Gastrocnemius medialis (tissue), 4 donors: ENCODE measurements at regions not wholly inside any gene's neighbourhood (a gene's known extent, or its start where the extent isn't known, plus 50 kb on each side); places are given as distances from the start of the nearest gene placed in this dataset.

Experiments
- ATAC-seq, 2 donors: fragments of 150-250 bp; one replicate each; pipeline ENCODE4 v1.9.1; 2016
- DNase-seq, 2 donors: peaks; one replicate each; pipeline ENCODE4 v3.0.0-alpha.2; 2019
- H3K27ac ChIP-seq, 4 donors: fragments of 200-600 bp; sonication (generic); 1 replicate in 1 of 4; 2 replicates in 3 of 4; pipeline ENCODE4 v1.5.1; 2016 to 2018; ENCODE audit warnings: mild to moderate bottlenecking in 2 of 4, moderate library complexity in 1 of 4
- H3K27me3 ChIP-seq, 3 donors: fragments of 200-600 bp; sonication (generic) in 2 of 3; 1 replicate in 1 of 3; 2 replicates in 2 of 3; pipeline versions ENCODE4 v1.5.1 to v1.6.0; 2016 to 2019; ENCODE audit warnings: mild to moderate bottlenecking in 1 of 3, moderate library complexity in 1 of 3
- H3K36me3 ChIP-seq, 2 donors: fragments of 200-600 bp; sonication (generic) in 1 of 2; one replicate each; pipeline ENCODE4 v1.5.1; 2017 to 2018
- H3K4me1 ChIP-seq, 2 donors: fragments of 200-600 bp; sonication (generic) in 1 of 2; one replicate each; pipeline ENCODE4 v1.5.1; 2016 to 2017; ENCODE audit warnings: mild to moderate bottlenecking in 2 of 2
- H3K4me3 ChIP-seq, 4 donors: fragments of 200-600 bp; sonication (generic) in 3 of 4; 1 replicate in 1 of 4; 2 replicates in 3 of 4; pipeline ENCODE4 v1.5.1; 2016 to 2019; ENCODE audit warnings: mild to moderate bottlenecking in 2 of 4
- H3K9me3 ChIP-seq, 3 donors: fragments of 200-600 bp; sonication (generic) in 2 of 3; 1 replicate in 1 of 3; 2 replicates in 2 of 3; pipeline ENCODE4 v1.5.1; 2016 to 2019
- POLR2A ChIP-seq, 2 donors: fragments of 450-650 bp; IDR thresholded peaks; one replicate each; pipeline ENCODE4 v1.6.1; 2017; ENCODE audit warnings: antibody characterized with exemption in 2 of 2, mild to moderate bottlenecking in 2 of 2, moderate library complexity in 2 of 2
- in situ Hi-C, 4 donors: fragments of 200-750 bp; cut with MboI; loops; one replicate each; pipeline versions ENCODE4 v1.15.0 to v1.8.0; 2017; ENCODE audit warnings: low sequenced_read_pairs in 4 of 4
- intact Hi-C: fragments of 100-400 bp; cut with DNase I; formaldehyde crosslinking; loops from one replicate; pipeline ENCODE4 v1.15.1; 2023; ENCODE audit warnings: low total_unique reads
- TF ChIP-seq, protein P1 (sequence below), 5 experiments: fragments of 450-650 bp in 3 of 5; fragments of 200-600 bp in 2 of 5; sonication (generic) in 2 of 5; IDR thresholded peaks in 4 of 5; conservative IDR thresholded peaks in 1 of 5; 1 replicate in 4 of 5; 2 replicates in 1 of 5; pipeline ENCODE4 v1.5.1; 2016 to 2019; ENCODE audit warnings: antibody characterized with exemption in 5 of 5, mild to moderate bottlenecking in 3 of 5, moderate library complexity in 3 of 5

- peaks cover 69 to 97% (median 90%) of the 10 kb centered on the region in 3 donors for H3K27me3 ChIP-seq
- TF ChIP-seq POLR2A (IDR thresholded peaks at IDR 0.05) = peak in 1 of 2 donors; percentile 14
- TF ChIP-seq, protein P1, sequence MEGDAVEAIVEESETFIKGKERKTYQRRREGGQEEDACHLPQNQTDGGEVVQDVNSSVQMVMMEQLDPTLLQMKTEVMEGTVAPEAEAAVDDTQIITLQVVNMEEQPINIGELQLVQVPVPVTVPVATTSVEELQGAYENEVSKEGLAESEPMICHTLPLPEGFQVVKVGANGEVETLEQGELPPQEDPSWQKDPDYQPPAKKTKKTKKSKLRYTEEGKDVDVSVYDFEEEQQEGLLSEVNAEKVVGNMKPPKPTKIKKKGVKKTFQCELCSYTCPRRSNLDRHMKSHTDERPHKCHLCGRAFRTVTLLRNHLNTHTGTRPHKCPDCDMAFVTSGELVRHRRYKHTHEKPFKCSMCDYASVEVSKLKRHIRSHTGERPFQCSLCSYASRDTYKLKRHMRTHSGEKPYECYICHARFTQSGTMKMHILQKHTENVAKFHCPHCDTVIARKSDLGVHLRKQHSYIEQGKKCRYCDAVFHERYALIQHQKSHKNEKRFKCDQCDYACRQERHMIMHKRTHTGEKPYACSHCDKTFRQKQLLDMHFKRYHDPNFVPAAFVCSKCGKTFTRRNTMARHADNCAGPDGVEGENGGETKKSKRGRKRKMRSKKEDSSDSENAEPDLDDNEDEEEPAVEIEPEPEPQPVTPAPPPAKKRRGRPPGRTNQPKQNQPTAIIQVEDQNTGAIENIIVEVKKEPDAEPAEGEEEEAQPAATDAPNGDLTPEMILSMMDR (IDR thresholded peaks at IDR 0.05 in 4 of 5, conservative IDR thresholded peaks at IDR 0.05 in 1 of 5) = peak in 1 of 5 experiments; percentile 14
- peak overlapping the region in 3 of 4 donors; percentile 11 to 39 (median 20) for H3K27ac ChIP-seq
- H3K36me3 ChIP-seq = no peaks in the 10 kb centered on the region
- in situ Hi-C loops (no loop called here), intact Hi-C loops (no loop called here)
- DNase-seq (peak in 1 of 2 donors; percentile 16), ATAC-seq (no peak)
- no peaks in the 10 kb centered on the region for H3K9me3 ChIP-seq
- H3K4me3 ChIP-seq = peak overlapping the region; percentile 35 to 49 (median 42)
- H3K4me1 ChIP-seq = peaks cover 0 to 12% of the 10 kb centered on the region in 2 donors
Observed at GRCh38 chr6:26249957-26250697, 114.9 kb upstream of the BTN3A2 start.

DNA sequence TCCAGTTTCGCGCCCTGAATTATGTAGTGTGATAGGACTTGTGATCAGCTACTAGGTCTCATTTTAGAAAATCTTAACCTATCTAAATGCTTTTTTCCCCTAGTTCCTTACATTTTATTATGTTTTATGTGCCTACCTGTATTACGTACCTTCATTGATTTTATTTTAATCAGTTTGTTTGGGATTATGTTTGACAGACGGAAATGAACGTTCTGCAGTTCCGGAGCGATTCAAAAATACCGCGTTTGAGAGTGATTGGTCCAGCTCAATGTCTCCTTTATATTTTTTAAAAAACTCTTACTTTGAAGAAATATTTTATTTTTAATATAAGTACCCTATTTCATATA is 114.3 kb upstream of the BTN3A2 start:
- ATAC-seq (no peak), DNase-seq (no peak)
- in situ Hi-C loops = no loop called here
- no peak for TF ChIP-seq POLR2A (IDR thresholded peaks at IDR 0.05)
- TF ChIP-seq, protein P1 (IDR thresholded peaks at IDR 0.05 in 4 of 5, conservative IDR thresholded peaks at IDR 0.05 in 1 of 5) = no peak
- H3K36me3 ChIP-seq = no peaks in the 10 kb centered on the region
- H3K4me3 ChIP-seq = peak overlapping the region; percentile 35 to 49 (median 42)
- H3K4me1 ChIP-seq = peaks cover 0 to 12% of the 10 kb centered on the region in 2 donors
- no peak overlapping the region for H3K27ac ChIP-seq
- peaks cover 74 to 95% (median 85%) of the 10 kb centered on the region in 3 donors for H3K27me3 ChIP-seq
- intact Hi-C loops = no loop called here
- H3K9me3 ChIP-seq = no peaks in the 10 kb centered on the region

DNA sequence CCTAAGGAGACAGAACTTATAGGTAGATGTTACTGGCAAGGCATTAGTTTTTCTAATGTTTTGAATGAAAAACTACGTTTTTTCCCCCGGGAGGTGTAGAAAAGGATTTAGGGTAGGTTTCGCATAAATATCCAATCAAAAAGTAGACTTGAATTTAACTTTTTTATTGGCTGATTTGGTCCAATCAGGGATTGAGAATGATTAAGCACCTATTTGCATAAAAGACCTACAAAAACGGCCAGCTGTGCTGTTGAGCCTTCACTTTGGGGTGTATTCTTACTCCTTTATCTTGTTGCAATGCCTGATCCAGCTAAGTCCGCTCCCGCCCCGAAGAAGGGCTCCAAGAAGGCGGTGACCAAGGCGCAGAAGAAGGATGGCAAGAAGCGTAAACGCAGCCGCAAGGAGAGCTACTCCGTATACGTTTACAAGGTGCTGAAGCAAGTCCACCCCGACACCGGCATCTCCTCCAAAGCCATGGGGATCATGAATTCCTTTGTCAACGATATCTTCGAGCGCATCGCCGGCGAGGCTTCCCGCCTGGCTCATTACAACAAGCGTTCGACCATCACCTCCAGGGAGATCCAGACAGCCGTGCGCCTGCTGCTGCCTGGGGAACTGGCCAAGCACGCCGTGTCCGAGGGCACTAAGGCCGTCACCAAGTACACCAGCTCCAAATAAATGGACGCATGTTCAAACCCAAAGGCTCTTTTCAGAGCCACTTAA is 113.5 kb upstream of the BTN3A2 start:
- intact Hi-C loops (no loop called here), in situ Hi-C loops (no loop called here)
- Histone ChIP-seq H3K36me3 (no peaks in the 10 kb centered on the region), H3K27me3 (peaks cover 76 to 87% (median 78%) of the 10 kb centered on the region in 3 donors), H3K9me3 (no peaks in the 10 kb centered on the region), H3K4me3 (peak overlapping the region; percentile 35 to 49 (median 42)), H3K27ac (no peak overlapping the region), H3K4me1 (peaks cover 0 to 12% of the 10 kb centered on the region in 2 donors)
- DNase-seq = no peak
- TF ChIP-seq, protein P1 (IDR thresholded peaks at IDR 0.05 in 4 of 5, conservative IDR thresholded peaks at IDR 0.05 in 1 of 5) = no peak
- peak in 1 of 2 donors; percentile 13 for TF ChIP-seq POLR2A (IDR thresholded peaks at IDR 0.05)
- no peak for ATAC-seq

DNA sequence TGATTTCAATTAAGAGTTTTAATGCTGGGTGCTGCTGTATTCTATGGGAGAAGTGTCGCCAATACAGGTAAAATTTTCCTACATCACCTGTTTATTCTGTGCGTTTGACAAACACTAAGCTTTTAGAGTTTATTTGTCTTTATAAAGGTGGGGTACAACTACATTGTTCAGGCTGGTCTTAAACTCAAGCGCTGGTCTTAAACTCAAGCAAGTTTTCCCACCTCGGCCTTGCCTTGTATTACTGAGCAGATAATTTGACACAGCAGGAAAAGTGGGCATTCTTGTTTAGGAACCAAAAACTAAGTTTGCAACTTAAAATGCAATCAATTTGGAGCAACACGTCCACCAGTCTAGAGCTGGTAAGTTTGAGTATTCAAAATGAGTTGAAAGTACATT is 112.9 kb upstream of the BTN3A2 start:
- ATAC-seq = no peak
- no peak overlapping the region for H3K27ac ChIP-seq

More for the DNA sequence above, 112.9 kb upstream of the BTN3A2 start:
- no peak for DNase-seq
- Histone ChIP-seq H3K4me1 (peaks cover 0 to 12% of the 10 kb centered on the region in 2 donors), H3K36me3 (no peaks in the 10 kb centered on the region), H3K4me3 (peak overlapping the region in 2 of 4 donors; percentile 37 to 49), H3K27me3 (peaks cover 72 to 88% (median 83%) of the 10 kb centered on the region in 3 donors), H3K9me3 (no peaks in the 10 kb centered on the region)
- in situ Hi-C loops = no loop called here
- intact Hi-C loops = no loop called here
- TF ChIP-seq, protein P1 (IDR thresholded peaks at IDR 0.05 in 4 of 5, conservative IDR thresholded peaks at IDR 0.05 in 1 of 5) = no peak
- TF ChIP-seq POLR2A (IDR thresholded peaks at IDR 0.05) = no peak
